SU-DHL-6 (cell line): ENCODE measurements at regions not wholly inside any gene's neighbourhood (a gene's known extent, or its start where the extent isn't known, plus 50 kb on each side); places are given as distances from the start of the nearest gene placed in this dataset.

ENCODE experiments used
- H2AFZ ChIP-seq: fragments of 200-600 bp; sonication (generic); 2 replicates; pipeline ENCODE4 v1.6.1; 2014; ENCODE audit warnings: low read depth, mild to moderate bottlenecking, moderate library complexity, mixed read lengths, antibody characterized with exemption, low read length; ENCODE audit not compliant: severe bottlenecking
- H3F3A ChIP-seq: fragments of 200-600 bp; shearing (Covaris generic); 2 replicates; pipeline ENCODE4 v1.6.0; 2016; ENCODE audit warnings: antibody characterized with exemption, mild to moderate bottlenecking; ENCODE audit not compliant: insufficient read depth
- H3K27ac ChIP-seq: fragments of 200-600 bp; sonication (generic); 2 replicates; pipeline ENCODE4 v1.5.1; 2016; ENCODE audit warnings: low read depth, mild to moderate bottlenecking, low read length, moderate library complexity, mixed read lengths
- H3K27me3 ChIP-seq: fragments of 200-600 bp; sonication (generic), shearing (Covaris generic); 2 replicates; pipeline ENCODE4 v1.6.0; 2014; ENCODE audit warnings: mild to moderate bottlenecking, low read length
- H3K36me3 ChIP-seq: fragments of 200-600 bp; sonication (generic); 2 replicates; pipeline ENCODE4 v1.6.1; 2014; ENCODE audit warnings: mild to moderate bottlenecking, low read length, mixed read lengths
- H3K4me2 ChIP-seq: fragments of 300-600, 200-600 bp; shearing (Covaris generic), sonication (generic); 2 replicates; pipeline ENCODE4 v1.6.0; 2014; ENCODE audit warnings: low read length, low read depth, mild to moderate bottlenecking; ENCODE audit not compliant: poor library complexity, severe bottlenecking
- H3K4me3 ChIP-seq: fragments of 200-600 bp; sonication (generic); 2 replicates; pipeline ENCODE4 v1.5.1; 2014; ENCODE audit warnings: antibody characterized with exemption, low read length, mild to moderate bottlenecking, mixed read lengths; ENCODE audit not compliant: insufficient read depth, poor library complexity, severe bottlenecking
- H3K79me2 ChIP-seq: fragments of 200-600 bp; sonication (generic); 2 replicates; pipeline ENCODE4 v1.6.1; 2014; ENCODE audit warnings: mild to moderate bottlenecking, low read length, moderate library complexity; ENCODE audit not compliant: insufficient read depth
- H3K9ac ChIP-seq: fragments of 200-600 bp; sonication (generic); 2 replicates; pipeline ENCODE4 v1.7.0; 2014; ENCODE audit warnings: mild to moderate bottlenecking, low read length
- H3K9me2 ChIP-seq: fragments of 200-600 bp; sonication (generic); replicated peaks from 2 replicates; pipeline ENCODE4 v1.6.1; 2014; ENCODE audit warnings: low read length; ENCODE audit not compliant: insufficient read depth
- H3K9me3 ChIP-seq: fragments of 200-600 bp; sonication (generic); 2 replicates; pipeline ENCODE4 v1.6.1; 2014; ENCODE audit warnings: low read length, mixed read lengths; ENCODE audit not compliant: insufficient read depth
- H4K20me1 ChIP-seq: fragments of 200-600 bp; sonication (generic); 2 replicates; pipeline ENCODE4 v1.6.1; 2014; ENCODE audit warnings: low read depth, mild to moderate bottlenecking, antibody characterized with exemption, low read length, moderate library complexity, mixed read lengths
- CTCF ChIP-seq: fragments of 200-600 bp; sonication (generic); IDR thresholded peaks from one replicate; pipeline ENCODE4 v1.5.1; 2017; ENCODE audit warnings: antibody characterized with exemption, mild to moderate bottlenecking, low read length, moderate library complexity; ENCODE audit not compliant: insufficient read depth, poor library complexity, severe bottlenecking
- EZH2phosphoT487 ChIP-seq: fragments of 200-600 bp; sonication (generic), shearing (Covaris generic); conservative IDR thresholded peaks from 2 replicates; pipeline ENCODE4 v1.6.1; 2018; ENCODE audit warnings: mild to moderate bottlenecking, antibody characterized with exemption, low read length, moderate library complexity, mixed read lengths

GRCh38 chr14:104274806-104275205 is 136.4 kb downstream of the KIF26A start:
- H3K9me2 ChIP-seq = no peaks in the 10 kb centered on the region
- no peaks in the 10 kb centered on the region for H3K9me3 ChIP-seq
- H3K79me2 ChIP-seq = no peaks in the 10 kb centered on the region
- no peaks in the 10 kb centered on the region for H3F3A ChIP-seq
- H3K4me3 ChIP-seq = no peak overlapping the region
- H3K27ac ChIP-seq = no peak overlapping the region
- no peak overlapping the region for H2AFZ ChIP-seq
- no peaks in the 10 kb centered on the region for H4K20me1 ChIP-seq
- no peaks in the 10 kb centered on the region for H3K36me3 ChIP-seq
- no peak for TF ChIP-seq CTCF
- no peak for TF ChIP-seq EZH2phosphoT487
- no peak overlapping the region for H3K9ac ChIP-seq
- H3K4me2 ChIP-seq = no peak overlapping the region
- H3K27me3 ChIP-seq = no peaks in the 10 kb centered on the region

GRCh38 chr14:104277416-104278213 is 139.2 kb downstream of the KIF26A start:
- Histone ChIP-seq H2AFZ (no peak overlapping the region), H3K27me3 (no peaks in the 10 kb centered on the region)
- TF ChIP-seq CTCF (no peak), EZH2phosphoT487 (no peak)

GRCh38 chr14:104278214-104278534 is 139.8 kb downstream of the KIF26A start:
- no peaks in the 10 kb centered on the region for H3K36me3 ChIP-seq
- TF ChIP-seq EZH2phosphoT487 (no peak), CTCF (no peak)

More at GRCh38 chr14:104277416-104278213, 139.2 kb downstream of the KIF26A start:
- H3K9me2 ChIP-seq = no peaks in the 10 kb centered on the region
- H3K79me2 ChIP-seq = no peaks in the 10 kb centered on the region
- H3K9ac ChIP-seq = no peak overlapping the region
- H3K4me3 ChIP-seq = no peak overlapping the region
- no peak overlapping the region for H3K4me2 ChIP-seq
- no peaks in the 10 kb centered on the region for H4K20me1 ChIP-seq
- no peaks in the 10 kb centered on the region for H3K36me3 ChIP-seq
- H3K27ac ChIP-seq = no peak overlapping the region
- no peaks in the 10 kb centered on the region for H3K9me3 ChIP-seq
- H3F3A ChIP-seq = no peaks in the 10 kb centered on the region

More at GRCh38 chr14:104278214-104278534, 139.8 kb downstream of the KIF26A start:
- H3K9me3 ChIP-seq = no peaks in the 10 kb centered on the region
- H3K79me2 ChIP-seq = no peaks in the 10 kb centered on the region
- no peaks in the 10 kb centered on the region for H3F3A ChIP-seq
- H2AFZ ChIP-seq = no peak overlapping the region
- H3K27ac ChIP-seq = no peak overlapping the region
- no peak overlapping the region for H3K4me2 ChIP-seq
- no peak overlapping the region for H3K9ac ChIP-seq
- no peaks in the 10 kb centered on the region for H4K20me1 ChIP-seq
- H3K9me2 ChIP-seq = no peaks in the 10 kb centered on the region
- H3K4me3 ChIP-seq = no peak overlapping the region
- H3K27me3 ChIP-seq = no peaks in the 10 kb centered on the region
